ENCODE measurements at regions not wholly inside any gene's neighbourhood (a gene's known extent, or its start where the extent isn't known, plus 50 kb on each side); places are given as distances from the start of the nearest gene placed in this dataset.

GRCh38 chr3:67312155-67312554, 314.0 kb downstream of the KBTBD8 start:
- ATAC-seq (no peak), DNase-seq (no peak)
- intact Hi-C loops (cut with DNase I): no loop called here

- ATAC-seq (no peak), DNase-seq (no peak)
- intact Hi-C loops (cut with DNase I): no loop called here
These were observed 320.1 kb downstream of the KBTBD8 start for GRCh38 chr3:67318162-67318561.

- no peak for DNase-seq
- intact Hi-C loops (cut with DNase I): no loop called here
- ATAC-seq: no peak
These were observed 326.4 kb downstream of the KBTBD8 start for GRCh38 chr3:67324554-67324953.

Small RNA genes lying in the stretch of these regions (microRNA-seq; reads per million reads assigned to microRNA genes)
- gene MIR4272: 0 reads per million in 2 donors
